NCI-H446 (cell line): ENCODE measurements at regions not wholly inside any gene's neighbourhood (a gene's known extent, or its start where the extent isn't known, plus 50 kb on each side); places are given as distances from the start of the nearest gene placed in this dataset.
A peak's percentile ranks its signal among the peaks of the same experiment; 100 is the strongest.

Source experiments
- DNase-seq, 2 experiments: peaks; one replicate each; lab custom pipeline; 2025; lab: John Stamatoyannopoulos, UW

- DNase-seq, result peak in 1 of 2 experiments; percentile 49
Observed at GRCh38 chr4:165720411-165721082, 152.5 kb upstream of the TLL1 start.

- no peak for DNase-seq
Observed at GRCh38 chr4:165721815-165722214, 151.2 kb upstream of the TLL1 start.

GRCh38 chr4:165723051-165723795, 149.8 kb upstream of the TLL1 start:
- no peak for DNase-seq

- DNase-seq, result no peak
Observed at GRCh38 chr4:165724786-165725185, 148.3 kb upstream of the TLL1 start.

- no peak for DNase-seq
Observed at GRCh38 chr4:165725352-165725751, 147.7 kb upstream of the TLL1 start.

- no peak for DNase-seq
Observed at GRCh38 chr4:165726831-165727230, 146.2 kb upstream of the TLL1 start.

- DNase-seq, result no peak
Observed at GRCh38 chr4:165737309-165737972, 135.6 kb upstream of the TLL1 start.

- DNase-seq, result no peak
Observed at GRCh38 chr4:165738571-165738970, 134.5 kb upstream of the TLL1 start.

- peak in 1 of 2 experiments; percentile 12 for DNase-seq
Observed at GRCh38 chr4:165740911-165741310, 132.1 kb upstream of the TLL1 start.

GRCh38 chr4:165743422-165743821, 129.6 kb upstream of the TLL1 start:
- DNase-seq, result no peak

- no peak for DNase-seq
Observed at GRCh38 chr4:165744370-165744769, 128.7 kb upstream of the TLL1 start.

GRCh38 chr4:165748321-165748720, 124.7 kb upstream of the TLL1 start:
- DNase-seq, result no peak

GRCh38 chr4:165751882-165752281, 121.2 kb upstream of the TLL1 start:
- no peak for DNase-seq

- DNase-seq, result no peak
Observed at GRCh38 chr4:165754664-165755063, 118.4 kb upstream of the TLL1 start.

GRCh38 chr4:165756836-165757235, 116.2 kb upstream of the TLL1 start:
- no peak for DNase-seq

GRCh38 chr4:165757451-165757850, 115.6 kb upstream of the TLL1 start:
- DNase-seq, result no peak

- no peak for DNase-seq
Observed at GRCh38 chr4:165758086-165758485, 115.0 kb upstream of the TLL1 start.

GRCh38 chr4:165760182-165760581, 112.9 kb upstream of the TLL1 start:
- DNase-seq, result no peak

- DNase-seq, result peak; percentile 10 to 40
Observed at GRCh38 chr4:165761963-165762362, 111.1 kb upstream of the TLL1 start.

- DNase-seq, result peak; percentile 7 to 45
Observed at GRCh38 chr4:165763640-165764039, 109.4 kb upstream of the TLL1 start.

- no peak for DNase-seq
Observed at GRCh38 chr4:165765053-165765452, 108.0 kb upstream of the TLL1 start.

GRCh38 chr4:165766018-165766417, 107.0 kb upstream of the TLL1 start:
- DNase-seq, result no peak

- DNase-seq, result no peak
Observed at GRCh38 chr4:165766976-165767375, 106.1 kb upstream of the TLL1 start.
